Aorta (tissue), 5 donors: ENCODE measurements at regions not wholly inside any gene's neighbourhood (a gene's known extent, or its start where the extent isn't known, plus 50 kb on each side); places are given as distances from the start of the nearest gene placed in this dataset.

Experiments
- ATAC-seq: fragments of 200-7000 bp; cut with Tn5 transposase; one replicate; pipeline ENCODE4 v1.9.1; 2022; ENCODE audit warnings: moderate library complexity; ENCODE audit not compliant: low FRiP score
- DNase-seq, 2 donors: peaks; one replicate each; pipeline ENCODE4 v3.0.0-alpha.2; 2020
- H3K27ac ChIP-seq, 2 donors: one replicate each; pipeline ENCODE4 v1.5.1; 2013; ENCODE audit warnings: low read length in 2 of 2, mild to moderate bottlenecking in 2 of 2, moderate library complexity in 2 of 2, control low read depth in 1 of 2, inconsistent platforms in 1 of 2, low read depth in 1 of 2
- H3K27me3 ChIP-seq, 2 donors: one replicate each; pipeline ENCODE4 v1.6.1; 2013; ENCODE audit warnings: control low read depth in 1 of 2, low read length in 1 of 2, mild to moderate bottlenecking in 1 of 2, moderate library complexity in 1 of 2; ENCODE audit not compliant: insufficient read depth in 2 of 2, control insufficient read depth in 1 of 2
- H3K36me3 ChIP-seq, 2 donors: one replicate each; pipeline ENCODE4 v1.6.1; 2013; ENCODE audit warnings: control low read depth in 1 of 2, low read length in 1 of 2, mild to moderate bottlenecking in 1 of 2; ENCODE audit not compliant: insufficient read depth in 2 of 2, control insufficient read depth in 1 of 2
- H3K4me1 ChIP-seq, 2 donors: one replicate each; pipeline ENCODE4 v1.6.1; 2013; ENCODE audit warnings: low read length in 2 of 2, control low read depth in 1 of 2, mild to moderate bottlenecking in 1 of 2, moderate library complexity in 1 of 2; ENCODE audit not compliant: insufficient read depth in 2 of 2, control insufficient read depth in 1 of 2
- H3K4me3 ChIP-seq, 2 donors: one replicate each; pipeline ENCODE4 v1.5.1; 2013; ENCODE audit warnings: low read length in 2 of 2, control low read depth in 1 of 2, mild to moderate bottlenecking in 1 of 2
- H3K9me3 ChIP-seq: one replicate; pipeline ENCODE4 v1.6.1; 2013; ENCODE audit warnings: mild to moderate bottlenecking, low read length; ENCODE audit not compliant: control insufficient read depth
- WGBS, 2 donors: extraction: QIAGEN DNeasy Blood & Tissue Kit; methylation state at CpG; one replicate each; pipeline ENCODE4 v1.1.7; 2013; 5-methylcytosine and 5-hydroxymethylcytosine counted together
- intact Hi-C, 2 donors: fragments of 100-400 bp; cut with DNase I; formaldehyde crosslinking; loops; one replicate each; pipeline versions ENCODE4 v1.14.2 to v1.15.0; 2022
- donor health status: healthy with polysubstance abuse.
- donor health status: Bipolar disorder and iron deficiency.
- donor health status: DM: no; HTN: no; CAD: no.
- donor health status: DM: no; HTN: no; CAD: no.
- donor health status: DM: yes; HTN: yes; CAD: no.

- intact Hi-C loops: no loop called here
- H3K36me3 ChIP-seq: no peaks in the 10 kb centered on the region
- H3K27me3 ChIP-seq: no peaks in the 10 kb centered on the region
- no peaks in the 10 kb centered on the region for H3K4me1 ChIP-seq
- H3K9me3 ChIP-seq: no peaks in the 10 kb centered on the region
- DNase-seq (no peak), ATAC-seq (no peak)
- H3K4me3 ChIP-seq: no peak overlapping the region
- 88 to 89% methylated on average over 8 of the region's 8 CpGs for WGBS, 2 donors
- no peak overlapping the region for H3K27ac ChIP-seq
Observed at GRCh38 chr6:3660473-3660872, 91.0 kb downstream of the PXDC1 start.

- intact Hi-C loops: no loop called here
- ATAC-seq (no peak), DNase-seq (no peak)
- Histone ChIP-seq H3K27ac (no peak overlapping the region), H3K4me3 (no peak overlapping the region), H3K36me3 (no peaks in the 10 kb centered on the region), H3K9me3 (no peaks in the 10 kb centered on the region), H3K4me1 (no peaks in the 10 kb centered on the region), H3K27me3 (no peaks in the 10 kb centered on the region)
- 88 to 99% methylated on average over 6 of the region's 6 CpGs for WGBS, 2 donors
Observed at GRCh38 chr6:3659748-3660147, 91.8 kb downstream of the PXDC1 start.

GRCh38 chr6:3656076-3656475 is 95.4 kb downstream of the PXDC1 start:
- Histone ChIP-seq H3K4me3 (no peak overlapping the region), H3K36me3 (no peaks in the 10 kb centered on the region), H3K27me3 (no peaks in the 10 kb centered on the region), H3K4me1 (no peaks in the 10 kb centered on the region), H3K27ac (no peak overlapping the region), H3K9me3 (no peaks in the 10 kb centered on the region)
- ATAC-seq (no peak), DNase-seq (no peak)
- intact Hi-C loops: no loop called here
- WGBS, 2 donors: 93 to 96% methylated on average over 5 of the region's 5 CpGs

- no peak for DNase-seq
- H3K4me1 ChIP-seq: no peaks in the 10 kb centered on the region
- intact Hi-C loops: no loop called here
- 57 to 61% methylated on average over 4 of the region's 4 CpGs for WGBS, 2 donors
- no peak overlapping the region for H3K4me3 ChIP-seq
- no peak overlapping the region for H3K27ac ChIP-seq
- H3K9me3 ChIP-seq: no peaks in the 10 kb centered on the region
- no peak for ATAC-seq
- H3K27me3 ChIP-seq: no peaks in the 10 kb centered on the region
- H3K36me3 ChIP-seq: no peaks in the 10 kb centered on the region
Observed at GRCh38 chr6:3654898-3655297, 96.6 kb downstream of the PXDC1 start.

GRCh38 chr6:3654436-3654835 is 97.1 kb downstream of the PXDC1 start:
- WGBS, 2 donors: 92 to 94% methylated on average over 12 of the region's 12 CpGs
- no peak overlapping the region for H3K4me3 ChIP-seq
- no peaks in the 10 kb centered on the region for H3K27me3 ChIP-seq
- no peak overlapping the region for H3K27ac ChIP-seq
- H3K9me3 ChIP-seq: no peaks in the 10 kb centered on the region
- H3K36me3 ChIP-seq: no peaks in the 10 kb centered on the region
- intact Hi-C loops: no loop called here
- no peak for DNase-seq
- ATAC-seq: no peak
- H3K4me1 ChIP-seq: no peaks in the 10 kb centered on the region

- Histone ChIP-seq H3K36me3 (no peaks in the 10 kb centered on the region), H3K27me3 (no peaks in the 10 kb centered on the region), H3K9me3 (no peaks in the 10 kb centered on the region), H3K4me1 (no peaks in the 10 kb centered on the region), H3K27ac (no peak overlapping the region), H3K4me3 (no peak overlapping the region)
- intact Hi-C loops: no loop called here
- no peak for DNase-seq
- 93 to 94% methylated on average over 6 of the region's 6 CpGs for WGBS, 2 donors
- ATAC-seq: no peak
Observed at GRCh38 chr6:3653528-3654070, 97.9 kb downstream of the PXDC1 start.

GRCh38 chr6:3651698-3652229 is 99.7 kb downstream of the PXDC1 start:
- H3K4me3 ChIP-seq: no peak overlapping the region
- no peaks in the 10 kb centered on the region for H3K9me3 ChIP-seq
- no peaks in the 10 kb centered on the region for H3K36me3 ChIP-seq
- no peak overlapping the region for H3K27ac ChIP-seq
- WGBS, 2 donors: 80 to 81% methylated on average over 12 of the region's 12 CpGs
- no peak for ATAC-seq
- DNase-seq: no peak
- H3K4me1 ChIP-seq: no peaks in the 10 kb centered on the region
- H3K27me3 ChIP-seq: no peaks in the 10 kb centered on the region
- intact Hi-C loops: no loop called here

GRCh38 chr6:3650959-3651697 is 100.4 kb downstream of the PXDC1 start:
- no peak overlapping the region for H3K4me3 ChIP-seq
- H3K27ac ChIP-seq: no peak overlapping the region
- no peaks in the 10 kb centered on the region for H3K36me3 ChIP-seq
- intact Hi-C loops: no loop called here
- no peaks in the 10 kb centered on the region for H3K27me3 ChIP-seq
- 84 to 86% methylated on average over 15 of the region's 15 CpGs for WGBS, 2 donors
- no peak for ATAC-seq
- no peaks in the 10 kb centered on the region for H3K4me1 ChIP-seq
- no peak for DNase-seq
- no peaks in the 10 kb centered on the region for H3K9me3 ChIP-seq
